B cell (primary cell): ENCODE measurements at regions not wholly inside any gene's neighbourhood (a gene's known extent, or its start where the extent isn't known, plus 50 kb on each side); places are given as distances from the start of the nearest gene placed in this dataset.

ENCODE experiments used
- EZH2 ChIP-seq: IDR thresholded peaks from 2 replicates; pipeline ENCODE4 v1.6.1; 2012; ENCODE audit warnings: borderline replicate concordance, low read depth, mild to moderate bottlenecking, moderate library complexity, low read length; ENCODE audit not compliant: insufficient read depth, poor library complexity, severe bottlenecking
- TF ChIP-seq, protein P1 (sequence below): fragments of 200-600 bp; IDR thresholded peaks from one replicate; pipeline ENCODE4 v1.8.0; 2022; ENCODE audit warnings: antibody characterized with exemption, mild to moderate bottlenecking

DNA sequence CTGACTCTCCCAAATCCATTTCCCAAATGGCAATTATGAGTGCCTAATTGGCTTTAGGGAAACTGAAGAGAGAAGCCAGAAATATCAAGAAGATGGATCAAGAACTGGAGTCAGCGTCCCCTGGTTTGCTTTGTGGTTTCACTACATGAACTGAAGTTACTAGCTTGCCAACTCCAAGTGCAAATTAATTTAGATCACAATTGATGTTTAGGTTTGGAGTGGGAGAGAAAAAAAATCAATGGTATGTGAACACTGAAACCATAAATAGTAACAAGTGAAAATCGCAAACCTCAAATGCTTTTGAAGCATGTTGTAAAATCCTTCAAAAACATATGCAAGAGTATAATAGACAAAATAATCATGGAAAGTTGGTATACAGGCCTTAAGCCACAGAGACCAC is 1528.6 kb upstream of the SLC10A2 start:
- TF ChIP-seq, protein P1, sequence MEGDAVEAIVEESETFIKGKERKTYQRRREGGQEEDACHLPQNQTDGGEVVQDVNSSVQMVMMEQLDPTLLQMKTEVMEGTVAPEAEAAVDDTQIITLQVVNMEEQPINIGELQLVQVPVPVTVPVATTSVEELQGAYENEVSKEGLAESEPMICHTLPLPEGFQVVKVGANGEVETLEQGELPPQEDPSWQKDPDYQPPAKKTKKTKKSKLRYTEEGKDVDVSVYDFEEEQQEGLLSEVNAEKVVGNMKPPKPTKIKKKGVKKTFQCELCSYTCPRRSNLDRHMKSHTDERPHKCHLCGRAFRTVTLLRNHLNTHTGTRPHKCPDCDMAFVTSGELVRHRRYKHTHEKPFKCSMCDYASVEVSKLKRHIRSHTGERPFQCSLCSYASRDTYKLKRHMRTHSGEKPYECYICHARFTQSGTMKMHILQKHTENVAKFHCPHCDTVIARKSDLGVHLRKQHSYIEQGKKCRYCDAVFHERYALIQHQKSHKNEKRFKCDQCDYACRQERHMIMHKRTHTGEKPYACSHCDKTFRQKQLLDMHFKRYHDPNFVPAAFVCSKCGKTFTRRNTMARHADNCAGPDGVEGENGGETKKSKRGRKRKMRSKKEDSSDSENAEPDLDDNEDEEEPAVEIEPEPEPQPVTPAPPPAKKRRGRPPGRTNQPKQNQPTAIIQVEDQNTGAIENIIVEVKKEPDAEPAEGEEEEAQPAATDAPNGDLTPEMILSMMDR = no peak
- no peak for TF ChIP-seq EZH2
